IPS DF 4.7 (cell line): ENCODE measurements at regions not wholly inside any gene's neighbourhood (a gene's known extent, or its start where the extent isn't known, plus 50 kb on each side); places are given as distances from the start of the nearest gene placed in this dataset.
"Not testable (repeated sequence)": the region's sequence is repeated elsewhere in the genome, so short reads cannot be mapped to it uniquely, and the experiment has no call there.

Source experiments
- DNase-seq: peaks from one replicate; pipeline ENCODE4 v3.0.0-alpha.2; 2013; ENCODE audit warnings: low spot score; ENCODE audit errors: extremely low read depth

DNA sequence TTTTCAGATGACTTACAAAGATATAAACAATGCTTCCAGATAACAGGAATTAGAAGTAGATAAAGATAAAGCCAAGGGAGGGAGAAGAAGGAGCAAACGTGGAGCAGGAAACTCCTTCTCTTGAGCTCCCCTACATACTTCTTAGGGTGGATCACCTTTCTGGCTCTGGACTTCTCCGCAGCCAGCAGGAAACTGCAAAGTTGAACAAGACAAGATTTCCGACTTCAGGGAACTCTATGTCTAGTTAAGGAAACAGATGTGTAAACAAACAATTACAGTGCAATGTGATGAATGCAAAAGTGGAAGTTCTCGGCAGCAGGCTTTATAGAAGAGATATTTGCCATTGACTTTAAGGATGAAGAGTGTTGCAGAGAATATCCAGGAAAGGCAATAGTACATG is 134.0 kb upstream of the MARCKS start:
- no peak for DNase-seq

DNA sequence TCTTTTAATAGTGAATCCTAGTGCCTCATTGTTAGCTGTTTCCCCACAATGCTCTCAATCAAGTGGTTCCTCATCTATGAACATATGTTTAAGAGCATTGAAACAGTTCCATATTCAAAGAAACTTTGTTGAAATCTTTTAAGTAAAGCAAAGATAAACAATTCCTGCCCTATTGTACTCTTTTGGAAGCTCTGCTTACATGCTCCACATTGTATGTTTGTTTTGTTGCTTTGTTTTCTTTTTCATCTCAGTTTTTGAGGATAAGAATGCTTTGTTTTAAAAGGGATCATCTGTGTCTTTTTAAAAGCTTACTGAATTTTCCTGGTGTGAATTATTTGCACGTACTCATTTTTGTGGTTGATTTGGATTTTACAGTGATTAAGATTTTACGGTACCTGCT is 132.2 kb upstream of the MARCKS start:
- DNase-seq, result not testable (repeated sequence)

- no peak for DNase-seq
Observed at GRCh38 chr6:113731541-113731940, 125.6 kb upstream of the MARCKS start.

GRCh38 chr6:113732384-113732966 is 124.7 kb upstream of the MARCKS start:
- no peak for DNase-seq

GRCh38 chr6:113733381-113733780 is 123.8 kb upstream of the MARCKS start:
- DNase-seq, result no peak

DNA sequence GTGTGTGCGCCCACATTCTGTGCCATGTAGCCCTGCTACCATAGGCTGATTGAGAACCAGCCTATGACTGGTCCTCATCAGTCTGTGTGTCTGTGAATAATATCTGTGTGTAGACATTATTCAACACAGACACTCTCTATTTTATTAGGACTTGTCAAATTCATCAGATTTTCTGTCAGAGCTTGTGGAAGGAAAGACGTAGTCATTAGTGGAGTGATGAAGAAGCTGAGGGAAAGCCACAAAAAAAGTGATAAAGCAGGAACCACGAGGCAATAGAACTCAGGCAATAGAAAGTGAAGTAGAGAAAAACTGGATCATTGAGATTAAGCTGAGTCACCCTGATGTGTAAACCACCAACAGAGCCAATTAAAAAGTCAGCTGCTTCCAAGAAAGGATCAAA is 122.2 kb upstream of the MARCKS start:
- no peak for DNase-seq

DNA sequence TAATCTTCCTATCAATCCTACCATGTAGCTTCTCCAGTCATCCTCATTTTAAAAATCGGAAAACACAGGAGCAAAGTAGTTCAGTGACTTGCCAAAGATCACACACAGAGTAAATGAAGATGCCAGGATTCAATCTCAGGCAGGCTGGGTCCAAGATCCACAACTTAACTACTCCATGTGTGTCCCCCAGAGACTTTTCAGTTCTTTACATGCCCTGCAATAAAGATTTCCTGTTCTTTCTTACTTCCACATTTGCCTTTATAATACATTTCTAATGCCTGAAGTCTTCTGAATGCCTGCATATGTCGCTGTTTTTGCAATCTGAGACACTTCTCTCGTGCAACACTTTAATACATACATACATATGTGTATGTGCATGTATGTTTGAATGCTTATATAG is 121.7 kb upstream of the MARCKS start:
- no peak for DNase-seq

GRCh38 chr6:113736978-113737377 is 120.2 kb upstream of the MARCKS start:
- DNase-seq, result no peak

DNA sequence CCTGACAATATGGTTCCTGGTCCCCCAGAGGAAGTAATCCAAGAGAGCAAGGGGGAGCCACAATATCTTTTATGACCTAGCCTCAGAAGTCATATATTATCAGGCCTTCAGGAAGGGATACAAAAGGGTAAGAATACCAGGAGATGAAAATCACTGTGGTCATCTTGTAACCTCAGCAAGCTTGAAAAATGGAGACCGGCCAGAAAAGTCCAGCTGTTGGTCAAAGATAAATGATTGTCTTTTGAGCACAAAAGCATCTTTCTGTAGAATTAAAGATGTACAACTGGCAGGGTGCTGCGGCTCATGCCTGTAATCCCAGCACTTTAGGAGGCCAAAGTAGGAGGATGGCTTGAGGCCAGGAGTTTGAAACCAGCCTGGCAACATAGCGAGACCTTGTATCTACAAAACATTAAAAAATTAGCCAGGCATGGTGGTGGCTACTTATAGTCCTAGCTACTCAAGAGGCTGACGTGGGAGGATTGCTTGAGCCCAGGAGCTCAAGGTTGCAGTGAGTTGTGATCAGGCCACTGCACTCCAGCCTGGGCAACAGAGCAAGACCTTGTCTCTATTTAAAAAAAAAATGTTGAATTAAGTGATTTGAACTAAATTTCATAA is 118.0 kb upstream of the MARCKS start:
- DNase-seq, result no peak

DNA sequence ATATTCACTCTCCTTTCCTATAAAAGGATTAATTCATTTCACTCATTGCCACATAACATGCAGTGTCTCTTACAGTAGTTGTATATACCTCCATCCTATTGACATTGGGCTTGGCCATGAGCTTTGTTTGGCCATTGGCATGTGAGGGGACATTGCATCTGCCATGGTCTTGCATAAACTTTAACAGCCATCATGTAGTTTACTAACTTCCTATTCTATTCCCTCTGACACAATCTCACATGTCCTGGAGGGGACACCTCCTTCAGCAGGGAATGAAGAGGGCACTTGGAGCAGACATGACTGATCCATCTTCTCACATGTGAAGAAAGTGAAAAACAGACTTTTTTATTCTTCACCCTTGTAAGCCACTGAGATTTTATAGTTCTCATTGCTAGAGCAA is 115.5 kb upstream of the MARCKS start:
- DNase-seq, result no peak

GRCh38 chr6:113742342-113742741 is 114.8 kb upstream of the MARCKS start:
- DNase-seq, result no peak

GRCh38 chr6:113744861-113745260 is 112.3 kb upstream of the MARCKS start:
- DNase-seq, result no peak

GRCh38 chr6:113750151-113750855 is 106.8 kb upstream of the MARCKS start:
- no peak for DNase-seq

GRCh38 chr6:113754291-113754690 is 102.9 kb upstream of the MARCKS start:
- no peak for DNase-seq

- no peak for DNase-seq
Observed at GRCh38 chr6:113755449-113756289, 101.5 kb upstream of the MARCKS start.

DNA sequence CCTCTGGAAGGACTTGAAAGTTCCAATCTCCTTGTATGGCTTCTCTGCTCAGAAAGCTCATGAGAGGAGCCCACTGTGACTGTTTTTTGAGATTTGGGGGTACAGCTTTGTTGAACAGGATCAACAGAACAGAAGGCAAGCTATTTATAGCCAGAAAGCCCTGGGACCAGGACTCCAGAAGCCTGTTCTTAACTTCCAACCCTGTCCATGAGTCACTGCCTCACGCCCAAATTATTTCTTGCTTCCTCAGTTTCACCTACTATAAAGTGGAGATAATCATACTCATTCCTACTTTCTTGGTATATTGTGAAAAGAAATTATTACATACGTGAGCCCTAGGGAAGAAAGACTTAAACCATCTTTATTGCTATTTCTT is 100.9 kb upstream of the MARCKS start:
- no peak for DNase-seq

DNA sequence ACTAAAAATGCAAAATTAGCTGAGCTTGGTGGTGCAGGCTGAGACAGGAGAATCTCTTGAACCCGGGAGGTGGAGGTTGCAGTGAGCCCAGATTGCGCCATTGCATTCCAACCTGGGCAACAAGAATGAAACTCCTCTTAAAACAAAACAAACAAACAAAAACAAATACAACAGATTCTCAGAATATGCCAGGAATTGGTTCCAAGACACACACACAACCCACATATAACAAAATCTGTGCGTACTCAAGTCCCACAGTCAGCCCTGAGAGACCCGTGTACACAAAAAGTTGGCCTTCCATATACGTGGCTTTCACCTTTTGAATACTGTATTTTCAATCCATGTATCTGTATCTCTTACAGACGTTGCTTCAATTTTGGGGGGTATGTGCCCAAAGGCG is 98.9 kb upstream of the MARCKS start:
- no peak for DNase-seq

DNA sequence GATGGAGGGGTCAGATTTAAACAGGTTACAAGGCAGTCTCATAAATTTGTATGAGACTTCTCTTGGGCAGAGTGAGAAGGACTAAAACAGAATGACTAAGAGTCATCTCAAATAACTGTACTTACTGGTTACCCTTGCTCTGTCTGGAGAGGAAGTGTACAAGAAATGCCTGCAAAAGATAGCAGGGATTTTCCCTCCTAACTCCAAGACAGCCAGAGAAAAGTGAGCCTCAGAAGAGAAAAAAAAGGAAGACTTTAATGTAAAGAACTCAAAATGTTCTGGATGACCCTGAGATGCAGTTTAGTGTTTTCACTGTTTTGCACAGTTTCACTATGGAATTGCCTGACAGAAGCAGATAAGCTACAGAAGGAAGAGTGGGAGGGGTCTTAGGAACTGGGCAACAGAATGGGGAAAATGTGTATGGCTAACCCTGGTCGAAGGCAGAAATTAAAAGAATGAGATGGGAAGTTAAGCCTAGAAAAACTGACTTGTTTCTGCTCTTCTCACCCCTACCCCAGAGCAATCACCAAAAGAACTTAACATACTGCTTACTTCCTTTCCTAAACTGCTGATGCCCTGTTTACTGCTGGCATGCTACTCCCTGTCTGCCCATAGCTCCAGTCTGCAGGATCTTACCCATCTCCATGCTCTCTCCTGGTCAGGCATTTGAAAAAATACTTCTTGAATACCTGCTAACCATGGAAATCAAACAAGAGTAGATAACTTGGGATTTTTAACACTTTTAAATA is 98.1 kb upstream of the MARCKS start:
- DNase-seq, result no peak

DNA sequence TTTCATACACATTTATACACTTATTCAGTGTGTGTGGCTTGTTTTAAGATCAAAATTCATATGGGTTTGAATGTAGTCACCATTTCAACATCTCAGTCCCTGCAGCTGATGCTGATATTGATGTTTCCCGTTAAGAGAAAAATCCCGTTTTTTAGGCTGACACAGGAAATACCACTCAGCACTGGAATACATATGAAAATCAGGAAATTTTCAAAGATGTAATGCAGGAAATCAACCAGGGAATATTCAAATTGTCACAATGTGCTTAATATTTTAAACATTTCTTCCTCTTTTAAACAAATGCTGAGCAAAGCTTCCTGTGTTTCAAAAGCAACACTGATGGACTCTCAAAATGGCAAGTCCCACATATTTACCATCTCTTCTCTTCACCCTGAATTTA is 94.5 kb upstream of the MARCKS start:
- no peak for DNase-seq

GRCh38 chr6:113763311-113763766 is 93.8 kb upstream of the MARCKS start:
- no peak for DNase-seq

DNA sequence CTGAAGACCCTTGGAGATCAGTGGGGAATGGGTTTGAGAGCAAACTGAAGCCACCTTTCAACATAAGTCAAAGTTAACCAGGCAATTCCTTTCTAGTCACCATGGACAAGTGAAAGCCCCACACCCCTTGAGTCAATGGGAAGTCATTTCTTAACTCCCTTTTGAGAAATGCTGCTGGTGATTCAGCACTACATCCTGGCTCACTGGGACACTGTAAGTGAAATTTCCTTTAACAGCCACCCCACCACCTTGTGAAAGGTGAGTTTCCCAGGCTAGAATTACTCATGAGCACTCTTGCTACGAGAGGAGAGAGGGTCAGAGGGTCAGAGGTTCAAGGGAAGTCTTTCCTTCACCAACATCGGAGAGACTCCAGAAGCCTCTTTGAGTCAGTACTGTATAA is 93.3 kb upstream of the MARCKS start:
- DNase-seq, result no peak
